DMS153 (cell line): ENCODE measurements at regions not wholly inside any gene's neighbourhood (a gene's known extent, or its start where the extent isn't known, plus 50 kb on each side); places are given as distances from the start of the nearest gene placed in this dataset.
"Not testable (repeated sequence)": the region's sequence is repeated elsewhere in the genome, so short reads cannot be mapped to it uniquely, and the experiment has no call there.

Experiments
- DNase-seq: peaks from one replicate; lab custom pipeline; 2025; lab: John Stamatoyannopoulos, UW

DNA sequence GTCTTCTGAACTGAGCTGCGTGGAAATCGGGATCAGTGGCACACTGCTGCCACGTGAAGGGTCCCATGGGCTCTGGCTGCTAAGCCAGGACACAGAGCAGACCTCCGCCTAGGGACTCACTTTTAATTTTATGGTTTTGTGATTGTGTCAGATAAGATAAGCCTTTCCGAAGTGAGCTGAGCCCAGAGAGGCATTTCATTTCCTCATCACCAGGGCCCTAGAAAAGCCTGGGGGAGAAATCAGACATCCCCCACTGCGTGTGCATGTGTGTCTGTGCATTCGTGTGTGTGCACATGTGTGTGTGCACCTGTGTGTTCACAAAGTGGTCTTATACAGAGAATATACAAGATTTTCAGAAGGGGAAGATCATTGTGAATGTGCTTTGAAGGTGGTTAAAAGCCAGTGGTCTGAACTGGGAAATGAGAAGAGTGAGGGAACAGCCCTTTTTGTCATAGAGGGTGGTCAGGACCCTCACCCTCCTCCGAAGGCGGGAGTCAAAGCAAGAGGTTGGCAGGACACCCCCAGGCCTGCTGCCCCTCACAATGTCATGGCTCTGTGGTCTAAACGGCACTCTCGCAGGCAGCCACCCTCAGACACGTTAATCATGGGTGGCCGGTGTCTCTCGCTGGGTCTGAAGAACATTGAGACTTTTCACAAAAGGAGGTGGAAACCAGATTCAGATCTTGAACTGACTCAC is 176.1 kb upstream of the PFKP start:
- no peak for DNase-seq

DNA sequence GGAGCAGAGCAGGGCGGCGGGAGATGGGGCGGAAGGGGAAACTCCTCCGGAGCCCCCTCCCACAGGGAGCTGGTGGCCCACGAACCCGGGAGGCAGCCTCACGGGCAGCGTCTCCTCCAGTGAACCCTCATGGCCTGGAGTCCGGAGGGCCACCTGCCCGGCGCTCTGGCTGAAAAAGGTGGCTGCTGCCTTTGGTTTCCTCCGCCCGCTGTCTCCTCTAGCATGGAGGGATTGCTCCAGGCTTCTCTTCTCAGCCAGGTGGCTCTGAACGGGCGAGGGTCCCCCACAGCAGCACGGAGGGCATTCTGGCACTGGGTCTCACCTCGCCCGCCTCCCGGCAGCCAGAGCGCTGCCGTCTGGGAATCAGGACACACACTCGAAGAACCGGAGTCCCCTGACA is 177.3 kb upstream of the PFKP start:
- no peak for DNase-seq

DNA sequence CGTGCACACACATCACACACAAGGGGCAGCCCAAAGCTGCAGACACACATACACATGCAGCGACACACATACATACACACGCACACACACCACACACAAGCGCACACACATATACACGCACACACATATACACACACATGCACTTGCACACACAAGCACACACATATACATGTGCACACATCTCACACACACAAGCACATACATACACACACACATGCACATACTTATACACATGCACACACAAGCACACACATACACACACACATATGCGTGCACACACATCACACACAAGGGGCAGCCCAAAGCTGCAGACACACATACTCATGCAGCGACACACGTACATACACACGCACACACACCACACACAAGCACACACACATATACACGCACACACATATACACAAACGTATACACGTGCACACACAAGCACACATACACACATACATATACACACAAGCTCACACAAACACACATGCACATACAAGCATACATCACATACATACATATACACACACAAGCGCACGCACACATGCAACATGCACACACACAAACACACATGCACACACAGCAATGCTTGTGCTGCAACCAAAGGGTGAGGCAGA is 178.8 kb upstream of the PFKP start:
- DNase-seq = no peak

DNA sequence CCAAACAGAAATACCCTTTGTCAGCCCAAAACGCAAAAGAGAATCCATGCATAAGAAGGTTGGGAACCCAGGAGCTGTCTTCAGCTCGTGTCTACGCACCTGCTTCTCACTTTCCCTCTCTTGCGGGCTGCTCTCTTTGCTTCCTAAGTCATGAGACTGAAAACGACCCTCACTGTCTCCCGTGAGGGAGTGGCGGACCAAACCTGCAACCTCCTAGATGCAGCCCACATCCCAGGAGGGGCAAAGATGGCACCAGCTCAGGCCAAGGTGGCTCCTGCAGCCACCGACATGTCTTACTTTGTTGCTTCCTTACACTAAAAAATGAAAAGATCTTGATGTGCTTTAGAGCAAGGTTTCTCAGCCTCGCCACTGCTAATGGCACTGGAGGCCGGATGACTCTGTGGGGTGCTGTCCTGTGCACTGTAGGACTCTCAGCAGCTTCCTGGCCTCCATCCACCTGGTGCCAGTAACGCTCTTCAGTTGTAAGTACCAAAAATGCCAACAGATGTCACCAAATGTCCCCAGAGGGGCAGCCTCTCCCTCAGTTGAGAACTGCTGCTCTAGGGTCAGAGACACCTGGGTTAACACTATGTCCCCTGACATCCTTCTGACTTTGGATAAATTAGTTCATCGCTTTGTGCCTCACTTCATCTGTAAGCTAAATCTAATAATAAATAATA is 179.8 kb upstream of the PFKP start:
- no peak for DNase-seq

DNA sequence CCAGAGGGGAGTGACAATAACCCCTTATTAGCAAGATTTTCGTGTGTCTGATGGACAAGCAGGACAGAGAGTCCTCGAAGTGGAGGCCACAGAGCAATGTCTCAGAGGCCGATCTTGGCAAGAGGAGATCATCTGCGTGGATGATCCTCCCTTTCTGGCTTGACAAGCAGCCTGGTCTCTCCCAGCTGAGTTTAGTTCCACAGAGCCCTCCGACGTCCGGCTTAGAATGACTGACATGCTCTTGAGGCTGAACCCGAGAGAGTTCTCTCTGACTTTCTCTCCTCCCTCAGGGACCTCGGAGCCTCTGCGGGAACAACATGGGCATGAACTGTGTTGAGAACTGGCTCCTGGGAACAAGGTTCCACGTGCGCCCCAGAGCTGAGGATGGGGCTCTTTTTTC is 180.7 kb upstream of the PFKP start:
- no peak for DNase-seq

DNA sequence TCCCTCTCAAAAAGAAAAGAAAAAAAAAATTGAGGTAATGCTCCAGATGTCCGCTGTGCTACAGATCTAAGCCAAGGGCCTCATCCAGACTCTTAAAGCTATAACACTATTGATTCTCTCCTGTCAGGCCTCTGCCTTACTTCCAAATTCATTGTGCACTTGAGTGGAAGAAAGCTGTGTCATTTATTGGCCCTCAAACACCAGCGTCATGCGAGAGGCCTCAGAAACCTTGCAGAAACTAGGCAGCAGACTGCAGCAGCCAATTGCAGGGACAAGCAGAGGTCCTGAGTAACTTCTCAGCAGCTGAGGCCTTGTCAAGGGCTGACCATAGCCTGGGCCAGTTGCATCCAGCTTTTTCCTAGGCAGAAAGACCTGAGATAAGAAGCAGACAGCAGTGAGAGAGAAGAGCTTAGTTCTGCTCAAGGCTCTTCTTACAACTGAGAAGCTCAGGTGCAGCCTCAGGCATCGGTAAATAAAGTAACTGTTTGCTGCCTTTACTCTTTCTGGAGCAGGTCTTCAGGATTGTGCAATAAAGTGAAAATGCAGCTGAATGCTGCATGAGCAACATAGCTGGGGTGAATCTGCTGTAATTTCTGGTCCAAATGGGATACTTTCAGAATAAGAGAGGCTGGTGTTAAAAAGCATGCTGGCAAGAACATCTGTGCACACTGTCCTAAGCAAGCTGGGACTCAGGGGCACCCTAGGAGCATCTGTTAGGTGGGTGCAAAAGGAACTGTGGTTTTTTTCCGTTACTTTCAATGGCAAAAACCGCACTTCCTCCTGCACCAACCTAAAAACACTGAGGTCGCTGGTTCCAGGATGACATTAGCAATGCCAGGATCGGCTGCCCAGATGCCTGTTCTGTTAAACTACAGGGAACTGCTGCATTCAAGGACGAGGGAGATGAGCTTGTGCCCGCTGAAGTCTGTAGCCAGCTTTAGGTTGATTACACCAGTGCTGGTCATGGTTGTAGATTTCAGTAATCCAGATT is 181.8 kb upstream of the PFKP start:
- DNase-seq = no peak

DNA sequence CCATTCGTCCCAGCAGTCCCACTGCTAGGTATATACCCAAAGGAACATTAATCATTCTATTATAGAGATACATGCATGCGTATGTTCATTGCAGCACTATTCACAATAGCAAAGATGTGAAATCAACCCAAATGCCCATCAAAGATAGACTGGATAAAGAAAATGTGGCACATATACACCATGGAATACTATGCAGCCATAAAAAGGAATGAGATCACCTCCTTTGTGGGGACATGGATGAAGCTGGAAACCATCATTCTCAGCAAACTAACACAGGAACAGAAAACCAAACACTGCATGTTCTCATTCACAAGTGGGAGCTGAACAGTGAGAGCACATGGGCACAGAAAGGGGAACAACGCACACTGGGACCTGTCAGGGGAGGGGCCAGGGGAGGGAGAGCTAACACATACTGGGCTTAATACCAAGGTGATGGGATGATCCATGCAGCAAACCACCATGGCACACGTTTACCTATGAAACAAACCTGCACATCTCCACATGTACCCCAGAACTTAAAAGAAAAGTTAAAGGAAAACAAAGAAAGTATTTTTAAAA is 183.3 kb upstream of the PFKP start:
- DNase-seq = not testable (repeated sequence)

DNA sequence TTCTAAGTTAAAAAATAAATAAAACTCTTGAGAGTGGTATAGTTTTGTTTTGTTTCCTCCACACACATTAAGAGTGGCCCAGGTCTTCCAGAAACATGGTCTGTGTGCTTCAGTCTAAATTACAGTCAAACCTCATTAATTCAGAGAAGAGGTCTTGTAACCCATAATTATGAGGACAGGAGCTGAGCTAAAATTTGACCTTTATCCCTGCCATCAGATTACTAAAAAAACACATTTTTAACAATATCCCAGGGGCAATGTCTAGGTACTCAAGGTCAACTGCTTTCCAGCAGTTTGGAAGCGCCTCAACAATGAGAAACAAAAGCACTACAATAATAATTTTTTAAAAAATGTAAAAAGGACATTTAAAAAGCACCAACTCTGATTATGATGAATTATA is 184.1 kb upstream of the PFKP start:
- DNase-seq = no peak

DNA sequence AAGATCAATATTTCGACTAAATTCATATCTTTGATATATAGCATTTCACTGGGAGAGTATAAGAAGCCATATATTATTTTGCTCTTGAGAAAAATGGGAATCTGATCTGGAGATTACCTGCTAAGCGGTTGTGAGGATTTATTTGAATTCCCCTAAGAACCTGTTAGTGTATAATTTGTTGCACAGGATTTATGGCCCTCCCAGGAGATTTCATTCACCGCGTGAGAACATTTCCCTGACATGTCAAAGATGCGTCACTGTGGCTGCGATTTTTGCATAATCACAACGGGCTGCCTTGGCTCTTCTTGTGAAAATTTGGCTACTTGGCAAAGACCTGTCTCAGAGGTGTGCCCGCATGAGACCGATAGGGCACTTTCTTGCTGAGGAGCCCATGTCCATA is 184.7 kb upstream of the PFKP start:
- DNase-seq = no peak

DNA sequence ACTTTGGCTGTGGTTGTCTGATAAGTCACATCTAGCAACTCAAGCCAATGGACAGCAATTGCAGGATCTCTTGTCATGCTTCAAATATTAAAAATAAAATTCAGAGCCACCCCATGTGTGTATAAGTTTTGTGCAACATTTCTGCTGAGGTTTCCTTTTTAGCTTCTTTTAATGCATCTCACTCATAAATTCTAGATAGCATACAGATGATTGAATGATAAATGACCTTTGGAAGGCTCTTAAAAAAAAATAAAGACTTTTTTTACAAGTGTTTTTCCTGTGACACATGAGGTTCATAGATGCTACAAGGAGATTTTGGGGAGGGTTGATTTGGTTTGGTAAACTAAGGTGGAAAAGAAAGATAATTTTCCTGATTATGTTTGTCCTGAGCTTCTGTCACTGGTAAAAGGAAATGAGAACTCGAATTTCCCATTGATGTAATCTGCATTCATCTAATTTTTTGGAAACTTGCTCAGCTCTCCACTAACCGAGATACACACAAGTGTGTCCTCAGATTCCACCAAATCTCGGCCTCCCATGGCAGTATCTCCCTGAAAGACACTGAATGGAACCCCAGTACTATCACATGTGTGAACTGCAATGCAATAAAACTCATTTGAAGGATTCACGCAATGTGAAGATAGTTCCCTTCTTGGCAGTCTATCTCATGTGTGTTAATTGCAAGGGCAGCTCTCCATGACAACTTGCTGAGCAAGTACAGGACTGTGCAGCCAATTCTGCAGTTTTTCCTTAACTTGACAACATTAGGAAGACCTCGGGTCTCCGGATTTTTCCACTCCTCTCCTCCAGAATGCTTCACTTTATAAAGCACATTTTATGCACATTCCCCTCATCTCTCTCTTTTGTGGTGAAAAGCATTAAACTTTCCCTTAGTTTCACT is 185.4 kb upstream of the PFKP start:
- no peak for DNase-seq

DNA sequence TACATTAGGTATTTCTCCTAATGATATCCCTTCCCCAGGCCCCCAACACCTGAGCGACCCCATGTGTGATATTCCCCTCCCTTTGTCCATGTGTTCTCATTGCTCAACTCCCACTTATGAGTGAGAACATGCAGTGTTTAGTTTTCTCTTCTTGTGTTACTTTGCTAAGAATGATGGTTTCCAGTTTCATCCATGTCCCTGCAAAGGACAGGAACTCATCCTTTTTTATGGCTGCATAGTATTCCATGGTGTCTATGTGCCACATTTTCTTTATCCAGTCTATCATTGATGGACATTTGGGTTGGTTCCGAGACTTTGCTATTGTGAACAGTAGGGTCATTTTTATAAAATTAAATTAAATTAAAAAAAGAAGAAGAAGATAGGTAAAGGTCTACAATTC is 187.3 kb upstream of the PFKP start:
- DNase-seq = not testable (repeated sequence)

DNA sequence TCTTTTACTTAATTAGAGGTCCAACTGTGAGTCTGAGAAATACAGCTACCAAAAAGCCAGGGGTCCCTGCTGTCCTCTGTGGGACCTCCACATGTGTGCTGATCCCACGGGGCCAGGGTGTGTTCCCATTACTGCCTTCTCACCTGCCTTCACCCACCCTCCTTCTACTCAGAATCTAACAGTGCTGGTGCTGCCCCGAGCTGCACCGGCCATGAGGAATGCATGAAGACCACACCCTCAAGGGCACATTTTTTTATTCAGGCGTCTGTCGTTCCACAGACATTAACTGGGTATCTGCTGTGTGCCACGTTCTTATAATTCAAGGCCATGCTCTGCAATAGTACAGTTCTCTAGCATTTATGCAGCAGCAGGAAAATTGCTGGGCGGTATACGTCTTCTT is 188.5 kb upstream of the PFKP start:
- no peak for DNase-seq

DNA sequence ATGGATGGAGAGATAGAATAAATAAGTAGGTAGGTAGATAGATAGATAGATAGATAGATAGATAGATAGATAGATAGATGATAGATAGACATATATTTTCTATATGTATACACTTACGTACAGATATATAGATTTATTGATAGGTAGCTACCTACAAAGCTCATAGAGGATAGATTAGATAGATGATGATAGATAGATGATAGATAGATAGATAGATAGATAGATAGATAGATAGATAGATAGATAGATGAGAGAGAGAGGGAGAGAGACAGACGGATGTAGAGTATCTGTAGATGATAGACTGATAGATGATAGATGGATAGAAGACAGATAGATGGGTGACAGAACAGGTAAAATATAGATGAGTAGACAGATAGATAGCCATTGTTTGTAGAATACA is 191.3 kb upstream of the PFKP start:
- DNase-seq = no peak

DNA sequence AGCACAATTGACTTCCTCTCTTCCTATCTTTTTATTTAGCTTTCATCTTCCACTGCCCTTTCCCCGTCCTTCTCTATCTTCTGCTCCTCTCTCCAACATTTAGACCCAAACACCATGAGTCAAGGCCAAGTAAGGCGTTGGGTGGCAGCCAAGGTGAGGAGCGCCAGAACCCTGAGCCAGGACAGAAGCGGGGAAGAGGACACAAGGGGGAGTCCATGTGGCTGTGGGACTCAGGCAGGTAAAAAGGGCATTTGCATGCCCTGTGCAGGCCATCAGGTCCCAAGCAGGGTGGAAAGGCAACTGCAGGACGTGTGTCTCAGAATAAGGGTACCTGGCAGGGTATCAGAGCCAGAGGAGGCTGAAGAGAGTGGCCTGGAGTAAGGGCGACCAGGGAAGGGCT is 192.4 kb upstream of the PFKP start:
- DNase-seq = no peak

DNA sequence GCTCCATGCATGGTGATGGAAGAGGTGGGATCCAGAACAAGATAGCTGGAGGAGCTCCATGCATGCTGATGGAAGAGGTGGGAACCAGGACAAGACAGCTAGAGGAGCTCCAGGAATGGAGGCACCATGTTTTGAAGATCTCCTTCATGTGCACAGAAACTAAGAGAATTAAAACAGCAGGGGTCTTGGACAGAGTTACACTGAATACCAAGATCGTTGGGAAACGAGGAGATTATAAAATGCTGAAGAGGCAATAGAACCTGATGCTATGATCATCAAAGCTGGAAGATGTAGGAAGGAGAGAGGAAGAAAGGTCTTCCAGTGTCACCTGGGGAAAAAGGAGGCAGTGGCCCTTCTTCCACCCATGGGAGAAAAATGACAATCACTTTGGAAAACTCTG is 193.6 kb upstream of the PFKP start:
- DNase-seq = no peak

DNA sequence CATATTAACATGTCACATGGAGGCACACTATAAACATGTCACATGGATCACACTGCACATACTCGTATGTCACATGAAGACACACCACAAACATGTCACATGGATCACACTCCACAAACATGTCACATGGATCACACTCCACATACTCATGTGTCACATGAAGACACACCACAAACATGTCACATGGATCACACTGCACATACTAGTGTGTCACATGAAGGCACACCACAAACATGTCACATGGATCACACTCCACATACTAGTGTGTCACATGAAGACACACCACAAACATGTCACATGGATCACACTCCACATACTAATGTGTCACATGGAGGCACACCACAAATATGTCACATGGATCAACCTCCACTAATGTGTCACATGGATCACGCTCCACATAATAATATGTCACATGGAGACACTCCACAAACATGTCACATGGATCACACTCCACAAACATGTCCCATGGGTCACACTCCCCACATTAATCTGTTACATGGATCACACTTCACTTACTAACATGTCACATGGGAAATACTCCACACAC is 195.6 kb upstream of the PFKP start:
- no peak for DNase-seq

DNA sequence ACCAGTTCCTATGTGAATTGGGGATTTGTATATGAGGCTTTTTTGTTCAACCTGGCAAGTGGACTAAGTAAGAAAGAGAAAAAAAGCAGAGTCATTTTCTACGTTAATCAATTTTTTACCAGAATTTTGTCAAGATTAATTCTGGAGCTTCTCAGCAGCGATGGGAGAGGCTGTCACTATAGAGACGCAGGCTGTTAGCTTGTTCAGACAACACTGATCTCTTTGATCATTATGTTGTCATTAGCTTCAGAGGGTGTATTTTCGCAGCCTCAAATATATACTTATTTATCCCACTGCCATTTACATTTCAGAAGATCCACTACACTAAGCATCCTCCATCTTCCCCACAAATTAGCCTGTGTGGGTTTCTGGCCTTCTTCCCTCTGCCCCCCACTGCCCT is 196.7 kb upstream of the PFKP start:
- DNase-seq = no peak

DNA sequence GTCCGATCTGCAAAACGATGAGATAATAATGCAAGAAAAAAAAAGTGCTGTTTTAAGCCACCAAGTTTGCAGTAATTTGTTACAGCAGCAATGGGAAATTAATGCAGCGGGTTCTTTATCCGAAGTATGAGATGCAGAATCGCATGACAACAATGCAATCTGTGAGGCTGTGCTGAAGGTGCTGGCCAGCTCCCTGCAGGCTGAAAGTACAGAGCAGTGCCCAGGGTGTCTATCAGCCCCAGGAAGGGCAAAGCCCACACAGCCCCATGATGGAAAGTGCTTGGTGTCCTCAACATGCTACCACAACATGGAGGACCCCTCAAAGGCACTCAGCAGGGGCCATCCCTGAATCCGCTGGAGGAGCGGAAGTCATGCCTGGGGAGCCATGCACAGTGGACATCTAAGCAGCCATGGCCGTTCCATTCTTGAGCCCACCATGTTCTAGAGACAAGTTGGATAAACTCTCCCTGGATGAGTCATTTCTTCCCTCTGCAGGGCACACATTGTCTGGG is 199.5 kb upstream of the PFKP start:
- no peak for DNase-seq

DNA sequence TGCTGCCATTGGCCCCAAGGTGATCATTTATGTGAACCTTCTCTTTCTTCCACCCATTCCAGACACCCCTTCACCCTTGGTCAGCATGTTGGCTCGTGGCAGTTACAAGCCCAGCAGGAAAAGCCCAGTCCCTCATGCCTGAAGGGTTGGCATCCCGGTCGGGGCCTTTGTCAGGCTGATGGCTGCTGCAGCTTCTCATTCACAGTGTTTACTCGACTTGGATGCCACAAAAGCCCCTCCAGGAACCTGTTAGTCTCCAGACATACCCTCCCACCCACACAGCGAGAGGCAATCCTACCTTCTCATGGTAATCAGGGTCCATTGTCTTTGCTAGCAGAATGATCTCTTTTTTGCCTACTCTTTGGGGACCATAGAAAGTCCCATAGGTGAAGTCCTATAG is 200.8 kb upstream of the PFKP start:
- no peak for DNase-seq

DNA sequence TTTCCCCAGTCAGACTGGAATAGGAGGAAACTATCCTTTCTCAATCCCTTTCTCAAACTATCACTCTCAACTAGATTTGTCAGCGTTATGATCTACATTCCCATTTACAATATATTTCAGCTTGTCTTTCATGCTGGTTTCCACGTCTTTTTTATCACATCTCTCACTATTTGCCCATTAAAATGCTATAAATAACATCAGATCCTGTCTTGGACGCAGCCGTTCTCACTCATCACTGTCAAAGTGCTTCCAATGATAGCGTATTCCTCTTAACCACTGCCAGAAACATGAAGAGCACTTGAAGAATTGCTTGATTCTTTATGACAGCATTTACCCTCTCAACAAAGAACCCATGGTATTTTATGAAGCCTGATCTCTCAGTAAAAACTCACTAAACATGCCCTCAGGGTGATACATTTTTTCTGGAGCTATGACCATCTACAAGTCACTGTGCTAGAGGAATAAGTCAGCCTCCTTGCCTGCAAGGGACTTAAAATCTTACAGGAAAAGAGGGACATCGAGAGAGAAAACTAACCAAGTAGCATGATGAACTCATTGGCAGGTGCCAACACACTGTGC is 205.6 kb upstream of the PFKP start:
- DNase-seq = no peak
